Gastrocnemius medialis (tissue), 4 donors: ENCODE measurements at regions not wholly inside any gene's neighbourhood (a gene's known extent, or its start where the extent isn't known, plus 50 kb on each side); places are given as distances from the start of the nearest gene placed in this dataset.
A peak's percentile ranks its signal among the peaks of the same experiment; 100 is the strongest.

Source experiments
- ATAC-seq, 2 donors: fragments of 150-250 bp; one replicate each; pipeline ENCODE4 v1.9.1; 2016
- DNase-seq, 2 donors: peaks; one replicate each; pipeline ENCODE4 v3.0.0-alpha.2; 2019
- H3K27ac ChIP-seq, 4 donors: fragments of 200-600 bp; sonication (generic); 1 replicate in 1 of 4; 2 replicates in 3 of 4; pipeline ENCODE4 v1.5.1; 2016 to 2018; ENCODE audit warnings: mild to moderate bottlenecking in 2 of 4, moderate library complexity in 1 of 4
- H3K27me3 ChIP-seq, 3 donors: fragments of 200-600 bp; sonication (generic) in 2 of 3; 1 replicate in 1 of 3; 2 replicates in 2 of 3; pipeline versions ENCODE4 v1.5.1 to v1.6.0; 2016 to 2019; ENCODE audit warnings: mild to moderate bottlenecking in 1 of 3, moderate library complexity in 1 of 3
- H3K36me3 ChIP-seq, 2 donors: fragments of 200-600 bp; sonication (generic) in 1 of 2; one replicate each; pipeline ENCODE4 v1.5.1; 2017 to 2018
- H3K4me1 ChIP-seq, 2 donors: fragments of 200-600 bp; sonication (generic) in 1 of 2; one replicate each; pipeline ENCODE4 v1.5.1; 2016 to 2017; ENCODE audit warnings: mild to moderate bottlenecking in 2 of 2
- H3K4me3 ChIP-seq, 4 donors: fragments of 200-600 bp; sonication (generic) in 3 of 4; 1 replicate in 1 of 4; 2 replicates in 3 of 4; pipeline ENCODE4 v1.5.1; 2016 to 2019; ENCODE audit warnings: mild to moderate bottlenecking in 2 of 4
- H3K9me3 ChIP-seq, 3 donors: fragments of 200-600 bp; sonication (generic) in 2 of 3; 1 replicate in 1 of 3; 2 replicates in 2 of 3; pipeline ENCODE4 v1.5.1; 2016 to 2019
- CTCF ChIP-seq, 5 experiments: fragments of 450-650 bp in 3 of 5; fragments of 200-600 bp in 2 of 5; sonication (generic) in 2 of 5; IDR thresholded peaks in 4 of 5; conservative IDR thresholded peaks in 1 of 5; 1 replicate in 4 of 5; 2 replicates in 1 of 5; pipeline ENCODE4 v1.5.1; 2016 to 2019; ENCODE audit warnings: antibody characterized with exemption in 5 of 5, mild to moderate bottlenecking in 3 of 5, moderate library complexity in 3 of 5
- POLR2A ChIP-seq, 2 donors: fragments of 450-650 bp; IDR thresholded peaks; one replicate each; pipeline ENCODE4 v1.6.1; 2017; ENCODE audit warnings: antibody characterized with exemption in 2 of 2, mild to moderate bottlenecking in 2 of 2, moderate library complexity in 2 of 2
- in situ Hi-C, 4 donors: fragments of 200-750 bp; cut with MboI; loops; one replicate each; pipeline versions ENCODE4 v1.15.0 to v1.8.0; 2017; ENCODE audit warnings: low sequenced_read_pairs in 4 of 4
- intact Hi-C: fragments of 100-400 bp; cut with DNase I; formaldehyde crosslinking; loops from one replicate; pipeline ENCODE4 v1.15.1; 2023; ENCODE audit warnings: low total_unique reads

- H3K27me3 ChIP-seq, result no peaks in the 10 kb centered on the region
- H3K9me3 ChIP-seq, result no peaks in the 10 kb centered on the region
- no peak for TF ChIP-seq POLR2A (IDR thresholded peaks at IDR 0.05)
- no peak for DNase-seq
- H3K36me3 ChIP-seq, result no peaks in the 10 kb centered on the region
- H3K4me1 ChIP-seq, result no peaks in the 10 kb centered on the region
- ATAC-seq, result no peak
- no peak overlapping the region for H3K4me3 ChIP-seq
- H3K27ac ChIP-seq, result no peak overlapping the region
- intact Hi-C loops, result no loop called here
- in situ Hi-C loops, result no loop called here
These were observed 227.9 kb upstream of the TAS2R1 start for GRCh38 chr5:9858043-9858442.

- TF ChIP-seq POLR2A (IDR thresholded peaks at IDR 0.05) (no peak), CTCF (IDR thresholded peaks at IDR 0.05 in 4 of 5, conservative IDR thresholded peaks at IDR 0.05 in 1 of 5) (no peak)
- no peak for ATAC-seq
- H3K4me1 ChIP-seq, result no peaks in the 10 kb centered on the region
- no peak for DNase-seq
- H3K4me3 ChIP-seq, result no peak overlapping the region
- H3K27ac ChIP-seq, result no peak overlapping the region
- intact Hi-C loops (no loop called here), in situ Hi-C loops (no loop called here)
- no peaks in the 10 kb centered on the region for H3K27me3 ChIP-seq
- no peaks in the 10 kb centered on the region for H3K9me3 ChIP-seq
- H3K36me3 ChIP-seq, result no peaks in the 10 kb centered on the region
These were observed 223.2 kb upstream of the TAS2R1 start for GRCh38 chr5:9853309-9853708.

GRCh38 chr5:9852671-9853070 lies 222.5 kb upstream of the TAS2R1 start:
- no peak for DNase-seq
- Histone ChIP-seq H3K9me3 (no peaks in the 10 kb centered on the region), H3K27me3 (no peaks in the 10 kb centered on the region), H3K4me1 (no peaks in the 10 kb centered on the region), H3K36me3 (no peaks in the 10 kb centered on the region), H3K4me3 (no peak overlapping the region), H3K27ac (no peak overlapping the region)
- in situ Hi-C loops, result no loop called here
- TF ChIP-seq POLR2A (IDR thresholded peaks at IDR 0.05) (no peak), CTCF (IDR thresholded peaks at IDR 0.05 in 4 of 5, conservative IDR thresholded peaks at IDR 0.05 in 1 of 5) (no peak)
- intact Hi-C loops, result no loop called here
- ATAC-seq, result no peak

GRCh38 chr5:9851458-9851857 lies 221.3 kb upstream of the TAS2R1 start:
- TF ChIP-seq POLR2A (IDR thresholded peaks at IDR 0.05), result no peak
- peak in 1 of 5 experiments; percentile 5 for TF ChIP-seq CTCF (IDR thresholded peaks at IDR 0.05 in 4 of 5, conservative IDR thresholded peaks at IDR 0.05 in 1 of 5)
- no peaks in the 10 kb centered on the region for H3K27me3 ChIP-seq
- no peaks in the 10 kb centered on the region for H3K4me1 ChIP-seq
- DNase-seq (no peak), ATAC-seq (no peak)
- H3K27ac ChIP-seq, result no peak overlapping the region
- intact Hi-C loops (no loop called here), in situ Hi-C loops (no loop called here)
- H3K9me3 ChIP-seq, result no peaks in the 10 kb centered on the region
- no peaks in the 10 kb centered on the region for H3K36me3 ChIP-seq
- no peak overlapping the region for H3K4me3 ChIP-seq

GRCh38 chr5:9850456-9850855 lies 220.3 kb upstream of the TAS2R1 start:
- Histone ChIP-seq H3K4me1 (no peaks in the 10 kb centered on the region), H3K9me3 (no peaks in the 10 kb centered on the region), H3K4me3 (no peak overlapping the region), H3K27ac (no peak overlapping the region), H3K27me3 (no peaks in the 10 kb centered on the region), H3K36me3 (no peaks in the 10 kb centered on the region)
- no peak for TF ChIP-seq CTCF (IDR thresholded peaks at IDR 0.05 in 4 of 5, conservative IDR thresholded peaks at IDR 0.05 in 1 of 5)
- TF ChIP-seq POLR2A (IDR thresholded peaks at IDR 0.05), result no peak
- in situ Hi-C loops, result no loop called here
- DNase-seq (no peak), ATAC-seq (no peak)
- intact Hi-C loops, result no loop called here
